GM19025 (cell line): ENCODE measurements at regions not wholly inside any gene's neighbourhood (a gene's known extent, or its start where the extent isn't known, plus 50 kb on each side); places are given as distances from the start of the nearest gene placed in this dataset.

Source experiments
- ATAC-seq: cut with Tn5 transposase; IDR thresholded peaks from one replicate; pipeline ENCODE4 v1.9.1; 2021; ENCODE audit warnings: mild to moderate bottlenecking, low read depth, moderate library complexity; ENCODE audit not compliant: unreplicated experiment

DNA sequence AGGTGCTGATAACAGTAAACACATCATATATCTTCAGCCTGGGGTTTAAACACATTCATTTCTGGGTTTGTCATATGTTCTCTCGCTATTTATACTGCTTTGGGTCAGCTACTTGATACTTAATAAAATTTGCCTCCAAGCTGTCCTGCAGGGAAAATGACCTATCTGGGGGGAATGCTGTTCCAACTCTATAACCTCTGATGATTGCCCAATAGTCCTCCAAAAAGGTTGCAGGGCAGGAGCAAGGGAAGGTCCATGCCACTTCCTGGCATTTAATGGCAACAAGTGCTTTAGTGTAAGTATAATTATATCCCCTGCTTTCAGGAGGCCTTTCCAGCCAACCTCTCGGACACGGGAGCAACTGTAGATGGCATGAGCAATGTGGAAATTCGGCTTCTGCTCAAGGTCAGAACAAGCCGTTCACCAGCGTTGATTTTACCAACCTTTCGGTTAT lies 198.0 kb upstream of the EEA1 start:
- ATAC-seq = no peak

DNA sequence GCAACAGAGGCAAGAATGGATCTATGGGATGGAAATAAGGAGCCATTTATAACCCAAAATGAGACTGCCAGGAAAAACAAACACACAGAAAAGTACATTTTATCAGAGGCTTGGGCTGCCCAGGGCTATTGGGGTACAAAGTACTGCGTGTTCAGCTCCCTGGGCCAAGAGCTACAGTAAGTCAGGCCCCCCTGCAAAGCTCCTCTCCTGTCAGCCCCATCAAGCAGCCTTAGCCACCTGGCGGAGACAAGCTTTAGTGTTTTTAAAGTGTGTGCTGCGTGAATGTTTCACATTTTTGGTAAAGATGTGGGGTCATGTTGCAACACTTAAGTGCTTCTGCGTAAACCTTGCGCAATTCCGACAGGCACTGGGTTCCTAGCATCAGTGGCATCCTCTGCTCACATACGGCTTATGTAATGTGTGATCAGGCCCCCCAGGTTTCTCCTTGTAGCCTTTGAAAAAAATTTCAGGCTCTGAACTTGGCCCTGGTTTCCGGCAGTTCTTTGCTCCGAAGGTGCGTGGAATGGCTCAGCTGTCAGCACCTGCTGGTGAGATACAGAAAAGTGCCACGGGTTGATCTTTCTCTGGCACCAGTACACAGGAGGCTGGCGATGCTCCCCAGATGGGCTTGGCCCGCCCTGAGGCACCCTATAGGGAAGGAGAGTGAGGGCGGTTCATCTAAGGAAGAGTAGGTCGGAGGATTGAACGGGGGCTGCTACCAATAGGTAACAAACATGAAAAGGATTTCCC lies 198.7 kb upstream of the EEA1 start:
- no peak for ATAC-seq

DNA sequence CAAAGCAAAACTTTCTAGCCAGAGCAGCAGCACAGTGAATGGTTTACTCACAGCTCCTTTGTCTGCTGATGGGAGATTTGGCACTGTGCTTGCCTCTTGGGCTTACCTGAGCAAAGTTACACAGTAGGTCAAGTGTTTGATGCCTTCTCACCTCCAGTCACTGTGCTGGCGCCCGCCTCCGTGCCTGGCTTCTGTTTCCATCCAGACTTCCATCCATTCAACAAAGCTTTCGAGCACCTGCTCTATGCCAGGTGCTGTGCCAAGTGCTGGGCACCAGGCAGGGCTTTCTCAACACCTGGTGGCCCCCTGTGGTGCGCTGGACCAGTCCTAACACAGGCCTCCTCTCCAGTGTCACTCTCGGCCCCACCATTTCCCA lies 199.2 kb upstream of the EEA1 start:
- ATAC-seq = no peak

DNA sequence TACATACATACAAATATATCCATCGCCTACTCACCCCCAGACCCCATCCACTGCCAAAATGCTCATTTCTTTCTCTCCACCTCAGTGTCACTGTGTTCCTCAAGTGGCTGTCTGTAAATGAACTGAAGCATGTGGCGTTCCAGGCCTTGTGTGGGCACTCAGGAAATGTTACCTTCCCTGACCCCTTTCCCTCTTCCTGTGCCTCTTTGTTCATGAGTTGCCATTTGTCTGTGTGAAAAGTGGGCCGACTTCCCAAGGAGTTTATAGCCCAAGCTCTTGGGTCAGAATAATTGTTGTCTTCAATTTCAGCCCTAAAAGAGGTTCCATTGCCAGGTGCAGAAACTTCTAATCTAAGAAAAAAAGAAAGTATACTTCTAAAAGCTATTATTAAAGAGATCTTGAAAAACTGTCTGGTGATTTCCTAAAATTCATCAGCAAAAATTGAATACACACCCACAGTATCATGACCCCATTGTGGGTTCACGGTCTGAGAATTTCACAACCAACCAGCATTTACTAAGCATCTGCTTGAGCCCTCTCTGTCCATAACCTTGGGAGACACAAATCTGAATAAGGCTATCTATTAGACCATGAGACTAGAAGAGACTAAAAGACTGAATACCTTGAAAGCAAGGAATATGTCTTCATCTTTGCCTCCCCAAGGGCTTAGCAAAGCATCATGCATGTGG lies 201.4 kb upstream of the EEA1 start:
- ATAC-seq = no peak

DNA sequence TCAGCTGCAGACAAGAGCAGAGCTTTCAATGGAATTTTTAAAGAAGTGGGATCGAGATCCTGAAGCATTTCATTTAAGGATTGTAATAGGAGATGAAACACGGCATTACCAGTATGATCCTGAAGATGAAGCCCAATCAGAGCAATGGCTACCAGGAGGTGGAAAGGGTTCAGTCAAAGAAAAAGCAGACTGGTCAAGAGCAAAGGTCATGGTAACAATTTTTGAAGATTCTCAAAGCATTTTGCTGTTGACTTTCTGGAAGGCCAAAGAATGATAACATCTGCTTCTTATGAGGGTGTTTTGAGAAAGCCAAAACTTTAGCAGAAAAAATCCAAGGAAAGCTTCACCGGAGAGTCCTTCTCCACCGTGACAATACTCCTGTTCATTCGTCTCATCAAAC lies 204.3 kb upstream of the EEA1 start:
- no peak for ATAC-seq

DNA sequence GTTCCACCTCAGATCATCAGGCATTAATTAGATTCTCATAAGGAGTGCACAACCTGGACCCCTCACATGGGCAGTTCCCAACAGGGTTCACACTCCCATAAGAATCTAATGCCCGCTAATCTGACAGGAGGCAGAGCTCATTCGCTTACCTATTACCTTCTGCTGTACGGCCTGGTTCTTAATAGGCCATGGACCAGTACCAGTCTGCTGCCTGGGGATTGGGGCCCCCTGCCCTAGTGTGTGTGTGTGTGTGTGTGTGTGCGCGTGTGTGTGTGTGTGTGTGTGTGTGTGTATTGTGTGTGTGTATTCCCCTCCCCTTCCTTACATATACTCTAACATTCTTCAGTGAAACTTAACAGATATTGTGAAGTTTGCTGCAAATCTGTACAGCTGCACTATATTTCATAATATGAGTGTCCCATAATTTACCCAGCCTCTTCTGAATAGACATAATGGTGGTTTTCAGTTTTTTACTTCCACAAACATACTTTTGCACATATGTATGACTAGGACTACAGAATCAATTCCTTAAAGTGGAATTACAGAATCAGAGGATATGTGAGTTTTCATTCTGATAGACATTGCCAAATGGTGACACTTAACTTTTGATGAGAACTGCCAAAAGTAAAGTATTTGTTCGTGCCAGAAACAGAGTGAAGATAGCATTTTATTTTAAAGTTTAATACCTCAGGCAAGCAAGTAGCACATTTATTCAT lies 205.2 kb upstream of the EEA1 start:
- no peak for ATAC-seq

DNA sequence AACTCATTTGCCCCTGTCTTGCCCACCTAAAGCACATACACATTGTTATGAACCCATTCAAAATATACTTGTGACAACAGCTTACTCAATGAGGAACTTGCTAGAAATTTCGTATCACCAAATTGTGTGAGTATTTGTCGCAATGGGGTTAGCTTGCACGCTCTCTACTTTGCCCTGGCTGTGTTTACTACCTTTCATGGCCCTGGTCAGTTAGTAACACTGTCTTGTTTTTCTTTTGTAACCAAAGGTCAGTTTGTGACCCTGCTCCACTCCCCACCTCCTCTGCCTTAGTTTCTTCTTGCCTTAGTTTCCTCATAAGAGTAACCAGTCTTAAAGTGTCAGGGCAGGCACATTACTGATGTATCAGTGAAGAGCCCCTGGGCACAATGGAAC lies 205.8 kb upstream of the EEA1 start:
- no peak for ATAC-seq

DNA sequence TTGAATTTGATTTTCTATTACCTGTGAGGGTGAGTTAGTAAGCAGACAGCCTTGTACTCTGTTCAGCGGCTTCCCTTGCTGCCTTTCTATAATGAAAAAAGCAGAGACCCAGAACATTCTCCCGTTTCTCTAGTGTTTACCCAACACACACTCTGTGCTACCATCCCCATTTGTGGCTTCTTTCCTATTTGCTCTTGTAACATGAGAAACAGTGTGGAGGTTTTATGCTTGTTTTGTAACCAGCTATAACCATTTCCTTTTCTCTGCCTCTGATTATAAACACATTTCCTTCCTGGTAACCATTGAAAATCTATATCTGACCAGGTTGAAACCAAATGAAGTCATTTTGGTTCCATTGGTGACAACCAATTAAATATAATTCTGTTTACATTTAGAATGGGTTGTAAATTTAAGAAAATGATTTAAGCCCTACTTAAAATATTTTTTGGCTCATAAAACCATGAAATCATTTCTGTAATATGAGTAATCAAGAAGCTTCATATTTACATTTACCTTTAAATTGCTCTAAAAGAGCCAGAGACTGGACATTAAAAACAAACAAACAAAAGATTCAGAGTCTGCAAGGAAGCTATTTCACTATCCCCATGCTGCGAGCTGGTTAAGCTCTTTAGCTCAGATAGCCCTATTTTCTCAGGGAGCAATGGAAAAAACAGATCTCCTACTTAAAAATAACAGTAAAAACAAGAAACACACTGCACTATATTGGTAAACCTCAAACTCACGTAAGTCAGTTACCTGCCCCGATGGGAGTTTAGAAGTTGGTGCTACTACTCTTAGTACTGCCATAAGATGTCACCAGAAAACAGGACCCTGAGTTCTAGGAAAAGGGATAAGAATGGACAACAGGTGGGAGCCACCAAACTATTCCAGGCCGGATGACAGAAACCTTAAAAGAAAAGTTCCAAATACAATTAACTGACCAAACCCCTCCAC lies 206.5 kb upstream of the EEA1 start:
- ATAC-seq = no peak

DNA sequence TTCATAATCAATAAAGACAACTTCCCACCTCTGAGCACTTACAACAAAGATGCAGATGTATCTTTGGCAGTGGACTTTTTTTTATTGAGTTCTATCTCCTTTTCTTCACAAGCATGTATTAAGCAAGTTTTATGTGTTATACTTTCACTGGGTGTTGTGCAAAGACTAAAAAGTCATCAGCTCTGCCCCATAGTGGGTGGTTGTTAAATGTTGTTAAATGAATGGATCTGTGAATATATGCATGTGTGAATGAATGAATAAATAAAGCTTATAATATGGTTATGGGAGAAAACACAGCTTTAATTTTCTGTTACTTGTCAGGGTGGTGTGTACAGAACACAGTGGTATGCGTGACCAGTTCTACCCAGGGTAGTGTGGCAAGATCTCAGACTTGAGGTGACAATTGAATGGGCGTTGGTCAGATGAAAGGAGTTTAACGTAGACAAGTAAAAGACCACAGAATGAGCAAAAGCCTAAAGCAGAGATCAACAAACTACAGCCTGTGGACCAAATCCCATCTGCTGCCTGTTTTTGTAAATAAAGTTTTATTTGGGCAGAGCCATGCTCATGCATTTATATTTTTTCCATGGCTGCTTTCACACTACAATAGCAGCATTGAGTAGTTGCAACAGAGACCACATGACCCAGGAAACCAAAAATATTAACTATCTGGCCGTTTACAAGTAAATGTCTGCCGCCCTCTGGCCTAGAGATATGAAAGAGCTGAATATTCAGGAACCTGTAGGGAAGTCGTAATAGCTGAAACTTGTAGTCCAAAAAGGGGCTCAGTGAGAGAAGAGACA lies 207.4 kb upstream of the EEA1 start:
- no peak for ATAC-seq

DNA sequence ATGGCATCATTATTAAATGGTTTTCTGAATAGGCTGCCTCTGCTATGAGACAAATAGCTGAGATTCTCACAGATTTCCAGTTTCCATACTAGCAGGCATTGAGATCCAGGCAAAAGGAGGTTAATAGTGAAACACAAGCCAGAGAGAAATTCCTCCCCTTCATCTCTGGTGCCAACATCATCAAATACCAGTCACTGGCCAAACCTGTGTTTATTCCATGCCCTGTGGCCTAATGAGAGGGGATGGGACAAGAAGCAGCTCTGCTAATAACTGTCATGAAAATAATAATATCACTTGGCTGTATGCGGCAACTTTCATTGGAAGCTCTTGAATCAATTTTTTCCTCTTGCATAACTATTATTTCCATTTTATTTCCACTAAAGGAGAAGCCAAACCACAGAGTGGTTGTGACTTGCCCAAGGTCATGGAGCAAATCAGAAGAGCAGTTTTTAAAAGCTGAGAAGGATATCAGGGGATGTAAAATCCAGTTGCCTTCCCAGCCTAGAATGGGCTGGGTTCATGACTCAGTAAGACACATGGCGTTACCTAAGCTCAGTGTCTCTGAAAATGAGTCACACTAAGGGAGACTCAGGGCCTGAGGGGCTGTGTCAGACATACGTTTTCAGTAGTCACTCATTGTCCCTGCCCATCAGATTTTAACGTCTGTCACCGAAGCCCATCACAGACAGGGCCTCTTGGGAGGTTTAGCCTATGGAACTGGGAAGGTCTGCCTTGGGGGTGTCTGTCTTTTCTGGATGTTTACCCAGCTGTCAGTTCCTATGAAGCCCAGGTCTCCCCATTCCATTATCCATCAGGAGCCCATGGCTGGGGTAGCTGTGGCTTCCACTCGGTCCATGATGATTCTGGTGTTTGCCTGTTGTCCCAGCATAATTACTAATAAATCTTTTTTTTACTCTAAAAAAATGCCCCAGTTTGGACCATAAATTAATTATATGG lies 208.8 kb upstream of the EEA1 start:
- peak; percentile 42 for ATAC-seq

DNA sequence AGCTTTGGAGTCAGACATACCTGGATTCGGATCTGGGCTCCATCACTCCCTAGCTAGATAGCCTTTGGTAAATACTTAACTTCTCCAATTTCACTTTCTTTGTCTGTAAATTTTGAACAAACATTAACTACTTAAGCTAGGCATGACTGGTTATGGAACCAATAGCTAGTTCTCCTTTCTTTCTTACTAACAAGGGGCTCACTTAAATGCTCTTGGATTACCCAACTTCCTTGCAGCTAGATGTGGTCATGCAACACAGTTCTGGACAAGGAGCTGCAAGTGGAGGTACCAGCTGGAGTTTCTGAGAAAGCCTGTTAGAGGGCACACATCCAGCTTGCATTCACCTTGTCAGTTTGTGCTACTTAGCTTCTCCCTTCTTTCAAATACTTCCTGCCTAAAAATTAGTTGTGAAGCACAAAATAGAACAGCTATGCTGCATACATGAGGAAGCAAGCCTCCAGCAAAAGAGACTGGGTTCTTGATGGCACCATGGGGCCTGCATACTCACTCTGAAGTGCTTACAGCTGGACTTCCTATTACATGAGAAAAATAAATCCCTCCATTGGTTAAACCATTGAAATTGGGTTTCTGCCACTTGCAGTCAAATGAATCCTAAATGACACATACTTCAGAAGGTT lies 210.1 kb upstream of the EEA1 start:
- ATAC-seq = peak; percentile 65

DNA sequence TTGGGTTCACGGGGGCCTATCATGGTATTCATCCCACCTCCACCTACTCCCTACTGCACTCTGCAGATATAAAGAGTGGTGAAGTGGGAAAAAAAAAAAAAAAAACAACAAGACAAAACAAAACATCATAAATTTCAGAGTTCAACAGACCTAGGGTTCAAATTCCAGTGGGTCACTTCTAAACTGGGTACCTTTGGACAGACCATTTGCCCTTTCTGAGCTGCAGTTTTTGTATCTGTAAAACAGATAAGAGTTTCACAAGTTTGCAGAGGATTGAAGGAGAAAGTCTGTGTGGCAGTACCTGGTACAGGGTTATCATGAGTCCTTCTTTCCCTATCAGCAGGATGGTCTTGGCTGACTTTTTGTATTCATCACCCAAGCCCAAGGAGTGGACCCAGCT lies 211.2 kb upstream of the EEA1 start:
- ATAC-seq = no peak

DNA sequence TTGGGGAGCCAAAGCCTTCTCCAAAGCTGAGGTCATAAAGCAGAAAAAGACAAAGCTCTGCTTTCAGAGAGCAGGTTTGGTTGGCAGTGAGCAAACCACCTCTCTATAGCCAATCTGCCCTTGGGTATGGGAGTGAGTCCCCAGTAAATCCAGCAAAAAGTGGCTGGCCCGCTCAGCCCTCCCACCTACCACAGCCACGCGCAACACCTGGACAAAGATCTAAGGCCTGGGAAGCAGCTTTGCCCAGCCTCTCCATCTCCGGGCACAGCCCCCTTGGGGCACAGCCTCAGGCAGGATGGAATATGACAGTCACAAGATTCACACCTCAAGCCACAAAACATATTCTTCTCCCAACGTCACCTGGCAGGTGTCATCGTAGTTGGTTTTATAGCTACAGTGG lies 211.7 kb upstream of the EEA1 start:
- no peak for ATAC-seq

DNA sequence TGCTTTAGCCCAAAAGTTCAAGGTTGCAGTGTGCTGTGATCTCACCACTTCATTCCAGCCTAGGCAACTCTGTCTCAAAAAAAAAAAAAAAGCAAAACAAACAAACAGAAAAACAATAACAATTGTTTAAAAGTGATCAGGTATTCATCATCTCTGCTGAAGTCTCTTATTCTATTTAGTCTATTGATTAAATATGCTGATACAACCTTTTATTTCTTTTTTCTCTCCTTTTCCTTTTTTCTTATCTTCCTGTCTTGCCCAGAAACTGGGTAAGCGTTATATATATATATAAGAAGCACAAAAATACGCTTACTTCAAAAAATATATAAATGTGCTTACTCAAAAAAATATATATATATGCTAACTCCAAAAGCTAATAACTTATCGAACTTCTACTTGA lies 213.8 kb upstream of the EEA1 start:
- ATAC-seq = no peak

DNA sequence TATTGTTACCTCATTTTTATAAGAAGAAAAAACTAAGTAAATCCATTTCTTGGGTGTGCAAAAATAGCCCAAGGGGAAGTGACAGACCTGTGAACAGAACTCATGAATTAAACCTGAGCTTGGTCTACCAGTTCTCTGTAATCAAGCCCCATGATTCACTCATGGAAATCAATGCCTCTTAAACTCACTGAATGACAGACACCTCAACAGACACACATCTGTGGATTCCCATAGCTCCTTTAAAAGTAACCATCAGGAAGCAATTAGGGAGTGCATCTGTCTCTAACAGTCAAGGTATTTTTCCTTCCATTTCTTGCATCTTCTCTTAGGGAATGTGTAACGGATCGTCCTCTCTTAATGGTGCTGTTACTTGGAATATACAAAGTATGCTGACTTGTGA lies 215.0 kb upstream of the EEA1 start:
- no peak for ATAC-seq

DNA sequence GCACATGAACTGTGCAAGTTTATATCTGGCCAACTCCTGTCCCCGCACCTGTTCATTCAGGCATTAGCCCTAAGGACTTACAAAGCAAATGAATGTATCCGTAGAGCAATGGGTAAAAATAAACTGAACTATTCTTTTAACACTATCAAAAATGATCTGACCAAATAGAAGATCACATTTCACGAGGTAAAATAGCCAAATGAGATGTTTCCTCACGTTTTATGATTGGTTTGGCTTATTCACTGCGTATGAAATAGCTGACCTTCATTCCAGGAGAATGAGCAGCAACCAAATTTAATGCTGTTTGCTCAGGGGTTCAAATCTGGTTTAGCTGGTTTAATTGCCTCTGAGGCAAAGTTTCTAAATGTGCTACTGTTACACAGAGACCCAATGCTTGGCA lies 216.0 kb upstream of the EEA1 start:
- ATAC-seq = no peak

DNA sequence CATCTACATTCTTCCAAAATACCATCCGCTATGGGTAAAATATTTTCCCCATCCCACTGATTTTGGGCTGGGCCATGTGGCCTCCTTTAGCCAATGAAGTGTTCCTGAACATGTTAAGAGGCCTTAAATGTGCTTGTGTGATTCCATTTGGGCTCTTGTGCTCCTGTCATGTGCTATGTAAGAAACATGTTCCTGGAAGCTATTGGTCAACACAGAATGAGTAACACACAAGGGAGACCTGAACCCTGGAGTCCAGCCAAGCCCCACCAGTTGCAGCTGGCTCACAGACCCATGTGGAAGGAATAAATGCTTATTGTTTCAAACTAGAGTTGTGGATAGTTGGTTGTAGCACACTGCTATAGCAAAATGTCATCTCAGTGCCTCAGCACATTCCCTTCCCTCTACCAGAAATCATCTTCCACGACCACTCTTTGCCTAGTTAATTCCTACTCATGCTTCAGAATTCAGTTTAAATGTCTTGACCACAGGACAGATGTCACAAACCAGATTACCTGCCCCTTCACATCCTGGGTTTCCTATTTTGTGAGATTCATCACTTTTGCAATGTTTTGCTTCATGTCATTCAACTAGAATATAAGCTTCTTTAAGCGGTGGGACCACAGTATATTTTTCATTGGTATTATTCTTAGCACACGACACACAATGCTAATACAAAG lies 217.3 kb upstream of the EEA1 start:
- ATAC-seq = no peak

DNA sequence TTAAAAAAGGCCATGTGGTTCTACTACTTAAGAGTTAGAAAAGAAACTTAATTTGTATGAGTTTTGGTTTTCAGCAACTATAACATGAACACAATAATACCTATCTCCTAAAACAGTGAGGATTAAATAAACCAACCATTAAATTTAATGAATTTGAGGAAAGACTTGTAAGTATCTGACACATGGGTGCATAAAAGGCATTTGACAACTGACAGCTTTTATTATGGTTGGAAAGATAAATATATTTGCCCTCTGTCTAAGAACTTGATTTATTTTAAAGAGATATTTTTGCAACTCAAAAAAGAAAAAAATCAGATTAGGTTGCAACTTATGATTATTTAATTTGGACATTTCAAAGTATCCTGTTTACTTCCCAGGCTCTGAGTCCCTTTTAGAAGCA lies 217.9 kb upstream of the EEA1 start:
- ATAC-seq = no peak
